H1 (cell line): ENCODE measurements at regions not wholly inside any gene's neighbourhood (a gene's known extent, or its start where the extent isn't known, plus 50 kb on each side); places are given as distances from the start of the nearest gene placed in this dataset.

Experiments used
- CTCF ChIA-PET: fragments of 300-600 bp; sonication (Branson Sonifier 250); formaldehyde crosslinking; loops from one replicate; lab custom pipeline; 2021; ENCODE audit not compliant: partially characterized antibody; lab: Charles Lee
- POLR2A ChIA-PET: fragments of 300-600 bp; sonication (Branson Sonifier 250); formaldehyde crosslinking; loops from one replicate; lab custom pipeline; 2021; ENCODE audit warnings: inconsistent platforms; ENCODE audit not compliant: partially characterized antibody; lab: Charles Lee
- DNase-seq, 2 experiments: peaks; one replicate each; pipeline versions ENCODE4 v3.0.0 to v3.0.0-alpha.2; 2010 to 2022; ENCODE audit warnings: low spot score in 2 of 2, low read depth in 1 of 2, mixed read lengths in 1 of 2
- FAIRE-seq: peaks from 2 replicates; lab custom pipeline; 2011; peaks lifted over from hg19 to GRCh38; lab: Jason Lieb, UNC
- H2AFZ ChIP-seq: 2 replicates; pipeline ENCODE4 v1.8.1; 2012; ENCODE audit warnings: low read length, inconsistent platforms
- H2AK5ac ChIP-seq: 2 replicates; pipeline ENCODE4 v1.6.1; 2013; ENCODE audit warnings: low read depth, low read length
- H2BK120ac ChIP-seq: replicated peaks from 2 replicates; pipeline ENCODE3; 2013; ENCODE audit warnings: low read depth, low read length, inconsistent platforms
- H2BK12ac ChIP-seq: 2 replicates; pipeline ENCODE4 v1.6.1; 2013; ENCODE audit warnings: low read depth, low read length
- H2BK15ac ChIP-seq: 2 replicates; pipeline ENCODE4 v1.6.1; 2013; ENCODE audit warnings: low read length
- H2BK20ac ChIP-seq: 2 replicates; pipeline ENCODE4 v1.6.1; 2013; ENCODE audit warnings: low read length
- H2BK5ac ChIP-seq: 2 replicates; pipeline ENCODE4 v1.6.1; 2013; ENCODE audit warnings: low read depth, low read length
- H3K14ac ChIP-seq: 2 replicates; pipeline ENCODE4 v1.6.1; 2013; ENCODE audit warnings: inconsistent platforms; ENCODE audit not compliant: insufficient read length
- H3K18ac ChIP-seq: 2 replicates; pipeline ENCODE4 v1.6.1; 2013; ENCODE audit warnings: low read length; ENCODE audit errors: extremely low read depth
- H3K23ac ChIP-seq: 2 replicates; pipeline ENCODE4 v1.6.1; 2013; ENCODE audit warnings: inconsistent platforms; ENCODE audit not compliant: insufficient read length
- H3K23me2 ChIP-seq: 2 replicates; pipeline ENCODE4 v1.6.1; 2013; ENCODE audit warnings: low read depth, low read length
- H3K27ac ChIP-seq: 2 replicates; pipeline ENCODE4 v1.6.1; 2011; ENCODE audit warnings: low read depth, low read length, inconsistent platforms
- H3K27me3 ChIP-seq, 4 experiments: replicated peaks in 1 of 4; 1 replicate in 1 of 4; 2 replicates in 3 of 4; pipeline versions ENCODE4 v1.6.1 to v1.8.1; 2011 to 2013; ENCODE audit warnings: low read length in 3 of 4, mild to moderate bottlenecking in 3 of 4, inconsistent platforms in 2 of 4, mixed read lengths in 2 of 4, moderate library complexity in 1 of 4; ENCODE audit not compliant: control insufficient read depth in 3 of 4, insufficient read depth in 3 of 4; ENCODE audit errors: extremely low read depth in 1 of 4
- H3K36me3 ChIP-seq, 4 experiments: 2 replicates each; pipeline versions ENCODE4 v1.6.1 to v1.8.1; 2011 to 2013; ENCODE audit warnings: mild to moderate bottlenecking in 4 of 4, low read length in 3 of 4, moderate library complexity in 2 of 4, control low read depth in 1 of 4, inconsistent platforms in 1 of 4; ENCODE audit not compliant: insufficient read depth in 4 of 4, control insufficient read depth in 2 of 4
- H3K4ac ChIP-seq: replicated peaks from 2 replicates; pipeline ENCODE3; 2013; ENCODE audit warnings: low read length, low read depth, mixed read lengths, inconsistent platforms; ENCODE audit not compliant: insufficient read length
- H3K4me1 ChIP-seq, 4 experiments: replicated peaks in 1 of 4; 1 replicate in 1 of 4; 2 replicates in 3 of 4; pipeline versions ENCODE4 v1.6.1 to v1.8.1; 2011 to 2013; ENCODE audit warnings: low read length in 3 of 4, inconsistent platforms in 2 of 4, mixed read lengths in 1 of 4; ENCODE audit not compliant: insufficient read depth in 4 of 4, control insufficient read depth in 3 of 4
- H3K4me2 ChIP-seq, 2 experiments: 2 replicates each; pipeline versions ENCODE4 v1.6.1 to v1.8.1; 2011 to 2013; ENCODE audit warnings: low read depth in 2 of 2, low read length in 2 of 2, control low read depth in 1 of 2, inconsistent platforms in 1 of 2, mild to moderate bottlenecking in 1 of 2; ENCODE audit not compliant: insufficient read depth in 1 of 2
- H3K4me3 ChIP-seq, 4 experiments: fragments of 200-600, 300-600 bp in 1 of 4; sonication (generic), shearing (Covaris generic), sonication (Bioruptor Twin) in 1 of 4; 2 replicates each; pipeline versions ENCODE4 v1.5.1 to v1.8.1; 2011 to 2016; ENCODE audit warnings: low read length in 4 of 4, low read depth in 3 of 4, control low read depth in 2 of 4, inconsistent platforms in 2 of 4, mild to moderate bottlenecking in 2 of 4, mixed read lengths in 1 of 4, moderate library complexity in 1 of 4; ENCODE audit not compliant: insufficient read depth in 2 of 4; ENCODE audit errors: extremely low read depth in 1 of 4
- H3K56ac ChIP-seq: replicated peaks from 2 replicates; pipeline ENCODE3; 2013; ENCODE audit warnings: low read depth, mild to moderate bottlenecking, mixed read lengths, low read length, inconsistent platforms; ENCODE audit not compliant: insufficient read length
- H3K79me1 ChIP-seq: 2 replicates; pipeline ENCODE4 v1.6.1; 2013; ENCODE audit warnings: low read depth, low read length, control low read depth
- H3K79me2 ChIP-seq, 2 experiments: 2 replicates each; pipeline versions ENCODE4 v1.6.1 to v1.8.1; 2012 to 2013; ENCODE audit warnings: low read length in 2 of 2, mild to moderate bottlenecking in 2 of 2, inconsistent platforms in 1 of 2; ENCODE audit not compliant: insufficient read depth in 2 of 2, control insufficient read depth in 1 of 2
- H3K9ac ChIP-seq, 4 experiments: replicated peaks in 1 of 4; 1 replicate in 1 of 4; 2 replicates in 3 of 4; pipeline versions ENCODE4 v1.6.1 to v1.8.1; 2011 to 2013; ENCODE audit warnings: low read depth in 3 of 4, low read length in 3 of 4, control low read depth in 2 of 4, mild to moderate bottlenecking in 2 of 4, moderate library complexity in 2 of 4, inconsistent platforms in 1 of 4; ENCODE audit errors: extremely low read depth in 1 of 4
- H3K9me3 ChIP-seq, 2 experiments: 2 replicates each; pipeline versions ENCODE4 v1.6.1 to v1.8.1; 2012 to 2013; ENCODE audit warnings: mild to moderate bottlenecking in 2 of 2, moderate library complexity in 2 of 2, control low read depth in 1 of 2, inconsistent platforms in 1 of 2, low read depth in 1 of 2, low read length in 1 of 2, mixed read lengths in 1 of 2; ENCODE audit not compliant: insufficient read depth in 2 of 2
- H4K20me1 ChIP-seq, 2 experiments: replicated peaks in 1 of 2; 2 replicates each; pipeline versions ENCODE3 to v1.8.1; 2011 to 2013; ENCODE audit warnings: inconsistent platforms in 2 of 2, low read length in 2 of 2, mild to moderate bottlenecking in 1 of 2; ENCODE audit not compliant: insufficient read depth in 2 of 2, control insufficient read depth in 1 of 2
- H4K5ac ChIP-seq: 2 replicates; pipeline ENCODE4 v1.6.1; 2013; ENCODE audit warnings: low read length, low read depth, mixed read lengths, inconsistent platforms; ENCODE audit not compliant: insufficient read length
- H4K8ac ChIP-seq: 2 replicates; pipeline ENCODE4 v1.8.0; 2013; ENCODE audit warnings: mild to moderate bottlenecking, moderate library complexity, low read length, inconsistent platforms; ENCODE audit not compliant: insufficient read depth; ENCODE audit errors: extremely low read depth
- H4K91ac ChIP-seq: replicated peaks from 2 replicates; pipeline ENCODE3; 2013; ENCODE audit warnings: low read length, mixed read lengths, inconsistent platforms; ENCODE audit not compliant: insufficient read length
- SUZ12 ChIP-seq: fragments of 200-600 bp; sonication (generic); IDR thresholded peaks from 2 replicates; pipeline ENCODE4 v1.6.1; 2012; ENCODE audit warnings: mild to moderate bottlenecking, inconsistent platforms, low read length, moderate library complexity, mixed read lengths
- TBP ChIP-seq: IDR thresholded peaks from 2 replicates; pipeline ENCODE4 v1.6.1; 2011; ENCODE audit warnings: low read depth, low read length, improper control_type of control experiment
- WGBS, 2 experiments: shearing (Covaris generic) in 1 of 2; methylation state at CpG; one replicate each; pipeline versions ENCODE4 v1.1.6 to v1.1.7; 2013 to 2015; ENCODE audit warnings: low lambda C conversion rate in 2 of 2, mixed read lengths in 2 of 2, inconsistent platforms in 1 of 2, low coverage in 1 of 2, missing lambda C conversion rate in 1 of 2; ENCODE audit not compliant: insufficient replicate concordance in 2 of 2, insufficient coverage in 1 of 2, insufficient read length in 1 of 2; ENCODE audit errors: extremely low coverage in 1 of 2, missing lambda C conversion rate in 1 of 2; 5-methylcytosine and 5-hydroxymethylcytosine counted together

- Histone ChIP-seq H3K14ac (no peak overlapping the region), H3K27ac (no peak overlapping the region), H3K79me2 (no peaks in the 10 kb centered on the region), H3K56ac (no peak overlapping the region), H2BK20ac (no peak overlapping the region), H2AFZ (no peak overlapping the region), H3K18ac (no peak overlapping the region), H4K91ac (no peak overlapping the region), H3K79me1 (no peaks in the 10 kb centered on the region), H4K8ac (no peak overlapping the region), H2BK12ac (no peak overlapping the region), H3K4me1 (no peaks in the 10 kb centered on the region), H3K9me3 (no peaks in the 10 kb centered on the region), H3K36me3 (no peaks in the 10 kb centered on the region), H3K4me2 (no peak overlapping the region), H2BK120ac (no peak overlapping the region), H2BK5ac (no peak overlapping the region), H2BK15ac (no peak overlapping the region), H2AK5ac (no peak overlapping the region), H3K23ac (no peak overlapping the region), H4K5ac (no peak overlapping the region), H3K4me3 (no peak overlapping the region), H3K9ac (no peak overlapping the region), H4K20me1 (no peaks in the 10 kb centered on the region), H3K23me2 (peaks cover 2% of the 10 kb centered on the region; the same call in 1 of the 2 replicates), H3K4ac (no peak overlapping the region), H3K27me3 (no peaks in the 10 kb centered on the region)
- no peak for FAIRE-seq
- DNase-seq, result no peak
- ChIA-PET CTCF (no interaction called here), POLR2A (no interaction called here)
- WGBS, 2 experiments, result 97% methylated on average over 2 of the region's 2 CpGs; no CpG with 5 or more reads in 1 of the 2 experiments
- TF ChIP-seq TBP, result no peak
- TF ChIP-seq SUZ12, result no peak
Observed at GRCh38 chr6:23335894-23336293, 766.5 kb downstream of the HDGFL1 start.
